AG10803 (cell line): ENCODE measurements at regions not wholly inside any gene's neighbourhood (a gene's known extent, or its start where the extent isn't known, plus 50 kb on each side); places are given as distances from the start of the nearest gene placed in this dataset.

Experiments used
- DNase-seq: peaks from one replicate; pipeline ENCODE4 v3.0.0; 2010; ENCODE audit warnings: low read depth
- H3K4me3 ChIP-seq: 2 replicates; pipeline ENCODE4 v1.5.1; 2011; ENCODE audit warnings: mild to moderate bottlenecking, low read length, control low read depth
- TF ChIP-seq, protein P1 (sequence below): conservative IDR thresholded peaks from 2 replicates; pipeline ENCODE4 v1.5.1; 2011; ENCODE audit warnings: mild to moderate bottlenecking, low read length, control low read depth, inconsistent platforms

GRCh38 chr2:217179854-217180253 is 320.0 kb upstream of the TNP1 start:
- no peak for DNase-seq
- TF ChIP-seq, protein P1, sequence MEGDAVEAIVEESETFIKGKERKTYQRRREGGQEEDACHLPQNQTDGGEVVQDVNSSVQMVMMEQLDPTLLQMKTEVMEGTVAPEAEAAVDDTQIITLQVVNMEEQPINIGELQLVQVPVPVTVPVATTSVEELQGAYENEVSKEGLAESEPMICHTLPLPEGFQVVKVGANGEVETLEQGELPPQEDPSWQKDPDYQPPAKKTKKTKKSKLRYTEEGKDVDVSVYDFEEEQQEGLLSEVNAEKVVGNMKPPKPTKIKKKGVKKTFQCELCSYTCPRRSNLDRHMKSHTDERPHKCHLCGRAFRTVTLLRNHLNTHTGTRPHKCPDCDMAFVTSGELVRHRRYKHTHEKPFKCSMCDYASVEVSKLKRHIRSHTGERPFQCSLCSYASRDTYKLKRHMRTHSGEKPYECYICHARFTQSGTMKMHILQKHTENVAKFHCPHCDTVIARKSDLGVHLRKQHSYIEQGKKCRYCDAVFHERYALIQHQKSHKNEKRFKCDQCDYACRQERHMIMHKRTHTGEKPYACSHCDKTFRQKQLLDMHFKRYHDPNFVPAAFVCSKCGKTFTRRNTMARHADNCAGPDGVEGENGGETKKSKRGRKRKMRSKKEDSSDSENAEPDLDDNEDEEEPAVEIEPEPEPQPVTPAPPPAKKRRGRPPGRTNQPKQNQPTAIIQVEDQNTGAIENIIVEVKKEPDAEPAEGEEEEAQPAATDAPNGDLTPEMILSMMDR = no peak
- H3K4me3 ChIP-seq = no peak overlapping the region

DNA sequence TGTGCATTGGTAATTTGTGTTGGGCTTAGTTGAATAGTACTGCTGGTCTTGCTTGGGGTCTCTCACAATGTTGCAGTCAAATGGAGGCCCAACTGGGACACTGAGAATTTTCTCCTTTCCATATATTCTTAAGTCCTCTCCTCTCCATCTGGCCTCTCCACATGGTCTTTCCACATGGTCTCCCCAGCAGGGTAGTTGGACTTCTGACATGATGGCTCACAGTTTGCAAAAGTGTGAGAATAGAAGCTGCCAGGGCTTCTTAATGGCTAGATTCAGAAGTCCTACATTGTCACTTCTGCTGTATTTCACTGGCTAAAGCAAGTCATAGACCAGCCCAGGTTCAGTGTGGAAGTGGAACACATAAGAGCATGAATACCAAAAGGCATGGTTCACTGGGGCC is 318.5 kb upstream of the TNP1 start:
- H3K4me3 ChIP-seq = no peak overlapping the region

DNA sequence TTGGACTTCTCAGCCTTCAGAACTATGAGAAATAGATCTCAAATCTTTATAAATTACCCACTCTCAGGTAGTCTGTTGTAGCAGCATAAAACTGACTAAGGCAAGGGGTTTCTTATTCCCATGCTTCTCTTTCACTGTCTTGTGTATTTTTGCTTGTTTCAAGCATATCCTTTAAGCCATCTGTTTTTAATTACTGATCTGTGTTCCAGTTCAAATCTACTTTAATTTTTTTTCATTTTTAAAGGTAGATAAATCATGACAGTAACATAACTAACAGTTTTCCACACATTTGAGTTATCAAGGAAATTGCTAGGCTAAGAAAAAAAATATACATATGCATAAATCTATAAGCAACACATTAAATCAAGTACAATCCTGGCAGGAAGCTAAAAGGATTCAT is 317.9 kb upstream of the TNP1 start:
- TF ChIP-seq, protein P1 = no peak
- DNase-seq = peak; percentile 9
- no peak overlapping the region for H3K4me3 ChIP-seq

More for the DNA sequence above, 318.5 kb upstream of the TNP1 start:
- DNase-seq = no peak
- TF ChIP-seq, protein P1 = no peak

DNA sequence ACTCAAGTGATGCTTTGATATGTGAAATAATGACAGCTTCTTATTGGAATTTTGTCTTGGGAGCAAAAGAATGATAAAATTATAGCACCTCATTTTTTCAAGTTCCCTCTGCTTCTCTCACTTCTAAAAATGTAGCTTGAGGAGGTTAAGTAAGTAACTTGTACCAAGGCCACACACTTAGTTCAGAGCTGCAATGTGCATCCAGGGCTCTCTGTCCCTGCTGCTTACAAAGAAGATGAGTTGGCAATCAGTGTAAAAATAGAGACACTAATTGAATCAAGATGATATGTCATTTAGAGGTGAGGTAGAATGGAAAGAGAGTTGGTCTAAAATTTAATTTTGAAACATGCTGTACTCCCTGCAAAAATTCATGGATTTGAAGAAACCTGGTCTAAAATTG is 312.0 kb upstream of the TNP1 start:
- peak; percentile 20 for DNase-seq
- H3K4me3 ChIP-seq = no peak overlapping the region
- TF ChIP-seq, protein P1 = no peak

DNA sequence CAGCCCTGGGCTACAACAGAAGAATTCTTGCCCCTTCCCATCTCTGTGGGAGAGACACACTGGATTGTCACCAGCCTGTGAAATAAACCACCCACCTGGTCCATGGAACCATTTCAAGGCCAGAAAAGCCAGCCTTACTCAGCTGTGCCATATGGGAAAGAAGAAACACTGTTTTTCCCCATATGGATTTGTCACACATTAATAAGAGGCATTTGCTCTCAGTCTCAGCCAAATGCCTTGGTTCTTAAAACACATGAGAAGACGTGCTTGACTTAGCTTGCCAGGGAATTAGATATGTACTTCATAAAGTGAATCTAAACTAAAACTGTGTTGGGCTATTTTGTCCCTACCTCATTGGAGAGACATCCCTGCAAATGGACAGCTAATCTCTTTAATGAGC is 308.6 kb upstream of the TNP1 start:
- no peak for DNase-seq
- no peak overlapping the region for H3K4me3 ChIP-seq
- TF ChIP-seq, protein P1 = no peak

DNA sequence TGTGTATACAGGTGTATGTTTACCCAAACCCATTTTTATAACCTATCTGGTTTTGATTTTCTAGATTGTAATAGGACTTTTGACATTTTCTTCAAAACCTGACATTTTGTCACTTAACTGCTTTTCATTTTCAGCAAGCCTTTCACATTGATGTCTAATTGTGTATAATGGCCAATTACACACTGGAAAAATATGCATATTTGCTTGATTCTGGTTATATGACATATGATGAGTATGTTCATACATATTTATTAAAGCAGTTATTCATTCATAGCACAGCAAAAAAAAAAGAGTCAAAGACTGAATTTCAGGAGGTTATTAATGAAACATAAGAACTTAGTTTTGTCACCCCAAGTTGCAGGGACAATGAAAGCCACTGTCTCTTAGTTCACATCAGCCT is 307.7 kb upstream of the TNP1 start:
- no peak overlapping the region for H3K4me3 ChIP-seq
- no peak for DNase-seq
- TF ChIP-seq, protein P1 = no peak

DNA sequence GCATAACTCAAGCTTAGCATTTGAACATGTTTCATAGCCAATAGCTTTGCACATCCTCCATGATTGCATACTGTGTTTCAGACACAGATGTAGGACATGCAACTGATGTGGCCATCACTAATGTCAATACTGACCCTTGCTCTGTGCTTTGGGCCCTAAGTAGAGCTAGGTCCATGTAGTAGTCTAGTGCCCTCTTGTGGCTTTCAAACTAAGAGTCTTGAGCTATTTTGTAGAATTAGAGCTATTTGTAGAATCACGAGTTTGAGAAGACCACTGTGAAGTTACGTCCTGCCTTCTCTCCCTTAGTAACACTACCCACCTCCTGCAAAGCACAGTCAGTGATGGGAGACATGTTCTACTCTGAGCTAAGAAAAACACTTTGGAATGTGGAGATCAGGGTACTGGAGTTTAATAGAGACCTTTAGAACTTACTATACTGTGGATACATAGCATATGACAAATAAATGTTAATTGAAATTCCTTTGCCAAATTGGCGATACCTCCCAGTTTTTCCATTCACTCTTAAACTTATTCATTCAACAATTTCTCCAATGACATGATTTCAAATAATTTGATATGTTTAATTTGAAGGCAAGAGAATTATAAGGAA is 306.5 kb upstream of the TNP1 start:
- peak; percentile 60 for DNase-seq
- no peak overlapping the region for H3K4me3 ChIP-seq
- TF ChIP-seq, protein P1 = peak; percentile 72
